Prostate gland (tissue), 2 donors: ENCODE measurements at regions not wholly inside any gene's neighbourhood (a gene's known extent, or its start where the extent isn't known, plus 50 kb on each side); places are given as distances from the start of the nearest gene placed in this dataset.

Experiments
- CTCF ChIP-seq, 4 experiments: fragments of 200-600 bp in 2 of 4; fragments of 450-650 bp in 2 of 4; sonication (generic) in 2 of 4; IDR thresholded peaks; 1 replicate in 3 of 4; 2 replicates in 1 of 4; pipeline ENCODE4 v1.5.1; 2016 to 2019; ENCODE audit warnings: antibody characterized with exemption in 4 of 4, mild to moderate bottlenecking in 2 of 4, moderate library complexity in 2 of 4
- POLR2A ChIP-seq: fragments of 450-650 bp; IDR thresholded peaks from one replicate; pipeline ENCODE4 v1.6.1; 2016; ENCODE audit warnings: antibody characterized with exemption, mild to moderate bottlenecking

DNA sequence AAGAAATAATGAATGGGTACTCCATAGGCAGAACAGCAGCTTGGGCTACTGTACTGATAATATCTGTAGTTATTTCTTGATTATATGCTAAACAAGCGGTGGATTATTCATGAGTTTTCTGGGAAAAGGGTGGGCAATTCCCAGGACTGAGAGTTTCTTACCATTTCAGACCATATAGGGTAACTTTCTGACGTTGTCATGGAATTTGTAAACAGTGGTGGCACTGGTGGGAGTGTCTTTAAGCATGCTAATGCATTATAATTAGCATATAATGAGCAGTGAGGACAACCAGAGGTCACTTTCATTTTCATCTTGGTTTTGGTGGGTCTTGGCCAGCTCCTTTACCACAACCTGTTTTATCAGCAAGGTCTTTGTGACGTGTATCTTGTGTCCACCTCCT lies 399.7 kb downstream of the CDC14C start:
- TF ChIP-seq CTCF (IDR thresholded peaks at IDR 0.05) (no peak), POLR2A (no peak)
